Activated T-cell treated with anti-CD3 and anti-CD28 coated beads, Interleukin-2, amount 50 U/mL, for 48 hours (primary cell): ENCODE measurements at regions not wholly inside any gene's neighbourhood (a gene's known extent, or its start where the extent isn't known, plus 50 kb on each side); places are given as distances from the start of the nearest gene placed in this dataset.
"Not testable (repeated sequence)": the region's sequence is repeated elsewhere in the genome, so short reads cannot be mapped to it uniquely, and the experiment has no call there.

Source experiments
- DNase-seq, 2 experiments: peaks; one replicate each; pipeline ENCODE4 v3.0.0-alpha.2; 2020

- no peak for DNase-seq
These were observed 898.3 kb upstream of the B3GALT2 start for GRCh38 chr1:194084755-194085154.

- DNase-seq: no peak
These were observed 895.0 kb upstream of the B3GALT2 start for GRCh38 chr1:194081444-194081843.

- no peak for DNase-seq
These were observed 894.4 kb upstream of the B3GALT2 start for GRCh38 chr1:194080826-194081225.

- DNase-seq: no peak
These were observed 892.4 kb upstream of the B3GALT2 start for GRCh38 chr1:194078765-194079164.

GRCh38 chr1:194076646-194077045, 890.2 kb upstream of the B3GALT2 start:
- no peak for DNase-seq

GRCh38 chr1:194073833-194074232, 887.4 kb upstream of the B3GALT2 start:
- DNase-seq: no peak

- no peak for DNase-seq
These were observed 884.8 kb upstream of the B3GALT2 start for GRCh38 chr1:194071205-194071604.

- no peak for DNase-seq
These were observed 883.4 kb upstream of the B3GALT2 start for GRCh38 chr1:194069831-194070218.

- no peak for DNase-seq
These were observed 882.9 kb upstream of the B3GALT2 start for GRCh38 chr1:194069168-194069830.

GRCh38 chr1:194068446-194069167, 882.2 kb upstream of the B3GALT2 start:
- DNase-seq: no peak

GRCh38 chr1:194067772-194068171, 881.4 kb upstream of the B3GALT2 start:
- DNase-seq: no peak

- DNase-seq: no peak
These were observed 876.5 kb upstream of the B3GALT2 start for GRCh38 chr1:194062962-194063361.

GRCh38 chr1:194062526-194062925, 876.1 kb upstream of the B3GALT2 start:
- no peak for DNase-seq

- DNase-seq: no peak
These were observed 874.1 kb upstream of the B3GALT2 start for GRCh38 chr1:194060481-194060880.

- DNase-seq: not testable (repeated sequence)
These were observed 871.9 kb upstream of the B3GALT2 start for GRCh38 chr1:194058268-194058667.

- no peak for DNase-seq
These were observed 869.8 kb upstream of the B3GALT2 start for GRCh38 chr1:194056169-194056568.

- DNase-seq: no peak
These were observed 869.1 kb upstream of the B3GALT2 start for GRCh38 chr1:194055536-194055935.

- no peak for DNase-seq
These were observed 866.3 kb upstream of the B3GALT2 start for GRCh38 chr1:194052514-194053338.

- no peak for DNase-seq
These were observed 861.5 kb upstream of the B3GALT2 start for GRCh38 chr1:194047921-194048320.

GRCh38 chr1:194047206-194047605, 860.8 kb upstream of the B3GALT2 start:
- DNase-seq: no peak

GRCh38 chr1:194045416-194045815, 859.0 kb upstream of the B3GALT2 start:
- DNase-seq: no peak

GRCh38 chr1:194044892-194045291, 858.5 kb upstream of the B3GALT2 start:
- DNase-seq: no peak

GRCh38 chr1:194043984-194044755, 857.8 kb upstream of the B3GALT2 start:
- DNase-seq: no peak
